ENCODE measurements at regions not wholly inside any gene's neighbourhood (a gene's known extent, or its start where the extent isn't known, plus 50 kb on each side); places are given as distances from the start of the nearest gene placed in this dataset.

GRCh38 chr4:32169841-32170240 is 1449.7 kb downstream of the PCDH7 start:
- TF ChIP-seq CTCF (conservative IDR thresholded peaks at IDR 0.05; ENCODE audit: low read length): no peak
- no peak for TF ChIP-seq EZH2phosphoT487 (IDR thresholded peaks at IDR 0.05; ENCODE audit: borderline replicate concordance)

Data from Loucy (cell line).